Neural progenitor cell (in vitro differentiated cells): ENCODE measurements at regions not wholly inside any gene's neighbourhood (a gene's known extent, or its start where the extent isn't known, plus 50 kb on each side); places are given as distances from the start of the nearest gene placed in this dataset.

Experiments used
- DNase-seq: peaks from one replicate; pipeline ENCODE4 v3.0.0-alpha.2; 2016; ENCODE audit warnings: low spot score
- H2AFZ ChIP-seq: fragments of 200-600 bp; sonication (generic); replicated peaks from 2 replicates; pipeline ENCODE4 v1.6.1; 2016; ENCODE audit warnings: antibody characterized with exemption
- H3F3A ChIP-seq: fragments of 200-600 bp; sonication (generic); 2 replicates; pipeline ENCODE4 v1.6.1; 2016; ENCODE audit warnings: antibody characterized with exemption, low read depth
- H3K27ac ChIP-seq: fragments of 200-600 bp; sonication (generic); 2 replicates; pipeline ENCODE4 v1.5.1; 2016; ENCODE audit warnings: mild to moderate bottlenecking
- H3K27me3 ChIP-seq: fragments of 200-600 bp; sonication (generic); 2 replicates; pipeline ENCODE4 v1.6.1; 2016; ENCODE audit warnings: mild to moderate bottlenecking, moderate library complexity
- H3K36me3 ChIP-seq: fragments of 200-600 bp; sonication (generic); 2 replicates; pipeline ENCODE4 v1.5.1; 2016
- H3K4me1 ChIP-seq: fragments of 200-600 bp; sonication (generic); 2 replicates; pipeline ENCODE4 v1.6.1; 2016; ENCODE audit warnings: mixed run types
- H3K4me2 ChIP-seq: fragments of 200-600 bp; sonication (generic); 2 replicates; pipeline ENCODE4 v1.6.1; 2016
- H3K4me3 ChIP-seq: fragments of 200-600 bp; sonication (generic); 2 replicates; pipeline ENCODE4 v1.5.1; 2016
- H3K79me2 ChIP-seq: fragments of 200-600 bp; sonication (generic); 2 replicates; pipeline ENCODE4 v1.6.1; 2016; ENCODE audit warnings: low read depth
- H3K9ac ChIP-seq: fragments of 200-600 bp; sonication (generic); 2 replicates; pipeline ENCODE4 v1.6.1; 2016
- H3K9me3 ChIP-seq: fragments of 200-600 bp; sonication (generic); 2 replicates; pipeline ENCODE4 v1.5.1; 2016; ENCODE audit warnings: low read depth
- H4K20me1 ChIP-seq: fragments of 200-600 bp; sonication (generic); 2 replicates; pipeline ENCODE4 v1.6.1; 2016; ENCODE audit warnings: low read depth
- H3K27ac Mint-ChIP-seq: 3 replicates; pipeline ENCODE4 v1.8.0; 2021; ENCODE audit warnings: mixed read lengths
- H3K27me3 Mint-ChIP-seq: 2 replicates; pipeline ENCODE4 v1.8.0; 2022; ENCODE audit warnings: low read depth, mild to moderate bottlenecking, inconsistent platforms, moderate library complexity, mixed read lengths; ENCODE audit not compliant: insufficient read depth
- H3K36me3 Mint-ChIP-seq: 3 replicates; pipeline ENCODE4 v1.8.0; 2021; ENCODE audit warnings: mixed read lengths
- H3K4me1 Mint-ChIP-seq: 3 replicates; pipeline ENCODE4 v1.8.0; 2021; ENCODE audit warnings: mixed read lengths
- H3K4me3 Mint-ChIP-seq: 3 replicates; pipeline ENCODE4 v1.8.0; 2021; ENCODE audit warnings: mild to moderate bottlenecking, moderate library complexity, mixed read lengths
- H3K9me3 Mint-ChIP-seq: 3 replicates; pipeline ENCODE4 v1.8.0; 2020; ENCODE audit warnings: mixed read lengths
- EZH2 ChIP-seq: fragments of 200-600 bp; sonication (generic); IDR thresholded peaks from 2 replicates; pipeline ENCODE4 v1.6.1; 2017; ENCODE audit warnings: antibody characterized with exemption, mild to moderate bottlenecking, moderate library complexity
- EZH2phosphoT487 ChIP-seq: fragments of 200-600 bp; sonication (generic); IDR thresholded peaks from 2 replicates; pipeline ENCODE4 v1.6.1; 2017; ENCODE audit warnings: antibody characterized with exemption
- TF ChIP-seq, protein P1 (sequence below): fragments of 200-600 bp; sonication (generic); IDR thresholded peaks from 2 replicates; pipeline ENCODE4 v1.5.1; 2017; ENCODE audit warnings: antibody characterized with exemption, mild to moderate bottlenecking

DNA sequence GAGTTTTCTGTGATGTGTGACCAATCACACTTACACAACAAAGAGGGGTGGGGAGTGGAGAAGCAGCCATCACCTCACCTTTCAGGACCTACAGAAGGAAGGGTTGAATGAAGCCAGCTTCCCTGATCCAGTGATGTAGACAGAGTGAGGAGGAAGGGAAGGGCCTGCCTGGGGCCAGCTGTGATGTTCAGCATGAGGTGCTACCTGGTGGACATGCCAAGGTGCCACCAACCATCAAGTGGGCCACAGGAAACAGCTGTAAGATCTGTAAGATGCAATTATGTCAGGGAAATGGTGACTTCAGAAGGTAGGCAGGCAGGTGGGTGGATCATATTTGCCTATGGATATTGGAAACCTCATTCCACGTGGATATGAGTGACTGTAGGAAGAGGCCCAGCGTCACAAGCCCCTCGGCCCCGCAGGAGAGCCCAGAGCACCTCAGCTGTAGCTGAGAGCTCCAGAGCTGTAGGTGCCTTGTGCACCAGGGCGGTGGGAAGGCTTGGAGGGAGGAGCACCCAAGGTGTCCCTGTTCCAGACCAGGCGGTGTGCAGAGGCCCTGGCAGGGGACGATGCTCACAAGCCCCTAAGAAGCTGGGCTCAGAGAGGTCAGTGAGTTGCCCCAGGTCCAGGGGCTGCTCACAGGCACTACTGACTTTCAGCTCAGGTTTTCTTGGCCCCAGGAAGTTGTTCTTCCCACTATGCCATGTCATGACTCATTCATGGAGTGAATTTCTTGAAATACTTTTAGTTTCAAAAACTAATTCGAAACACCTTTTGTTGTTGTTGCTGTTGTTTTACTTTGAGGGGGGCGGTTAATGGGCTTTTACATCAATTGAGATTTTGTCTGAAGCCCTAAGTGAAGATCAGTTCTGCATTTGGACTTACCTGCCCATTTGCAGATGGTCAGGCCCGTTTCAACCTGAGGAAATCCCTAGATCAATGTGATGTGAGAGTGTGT, 94.2 kb upstream of the ALDH1A3 start:
- no peak overlapping the region for H3K27ac Mint-ChIP-seq
- no peak overlapping the region for H3K4me3 Mint-ChIP-seq
- Histone ChIP-seq H3F3A (no peaks in the 10 kb centered on the region), H3K4me1 (no peaks in the 10 kb centered on the region), H3K36me3 (no peaks in the 10 kb centered on the region), H3K4me3 (no peak overlapping the region), H4K20me1 (no peaks in the 10 kb centered on the region), H3K4me2 (no peak overlapping the region), H3K79me2 (no peaks in the 10 kb centered on the region), H3K9me3 (no peaks in the 10 kb centered on the region), H3K27ac (no peak overlapping the region), H3K9ac (no peak overlapping the region), H2AFZ (no peak overlapping the region), H3K27me3 (no peaks in the 10 kb centered on the region)
- H3K4me1 Mint-ChIP-seq: peaks cover 2% of the 10 kb centered on the region
- H3K36me3 Mint-ChIP-seq: no peaks in the 10 kb centered on the region
- peaks cover 5% of the 10 kb centered on the region for H3K27me3 Mint-ChIP-seq
- H3K9me3 Mint-ChIP-seq: no peaks in the 10 kb centered on the region
- TF ChIP-seq EZH2 (no peak), EZH2phosphoT487 (no peak)
- TF ChIP-seq, protein P1, sequence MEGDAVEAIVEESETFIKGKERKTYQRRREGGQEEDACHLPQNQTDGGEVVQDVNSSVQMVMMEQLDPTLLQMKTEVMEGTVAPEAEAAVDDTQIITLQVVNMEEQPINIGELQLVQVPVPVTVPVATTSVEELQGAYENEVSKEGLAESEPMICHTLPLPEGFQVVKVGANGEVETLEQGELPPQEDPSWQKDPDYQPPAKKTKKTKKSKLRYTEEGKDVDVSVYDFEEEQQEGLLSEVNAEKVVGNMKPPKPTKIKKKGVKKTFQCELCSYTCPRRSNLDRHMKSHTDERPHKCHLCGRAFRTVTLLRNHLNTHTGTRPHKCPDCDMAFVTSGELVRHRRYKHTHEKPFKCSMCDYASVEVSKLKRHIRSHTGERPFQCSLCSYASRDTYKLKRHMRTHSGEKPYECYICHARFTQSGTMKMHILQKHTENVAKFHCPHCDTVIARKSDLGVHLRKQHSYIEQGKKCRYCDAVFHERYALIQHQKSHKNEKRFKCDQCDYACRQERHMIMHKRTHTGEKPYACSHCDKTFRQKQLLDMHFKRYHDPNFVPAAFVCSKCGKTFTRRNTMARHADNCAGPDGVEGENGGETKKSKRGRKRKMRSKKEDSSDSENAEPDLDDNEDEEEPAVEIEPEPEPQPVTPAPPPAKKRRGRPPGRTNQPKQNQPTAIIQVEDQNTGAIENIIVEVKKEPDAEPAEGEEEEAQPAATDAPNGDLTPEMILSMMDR: no peak
- no peak for DNase-seq

- no peak for DNase-seq
- H3K27ac ChIP-seq: no peak overlapping the region
- H3F3A ChIP-seq: no peaks in the 10 kb centered on the region
Observed at GRCh38 chr15:100786139-100786531, 93.5 kb upstream of the ALDH1A3 start.

DNA sequence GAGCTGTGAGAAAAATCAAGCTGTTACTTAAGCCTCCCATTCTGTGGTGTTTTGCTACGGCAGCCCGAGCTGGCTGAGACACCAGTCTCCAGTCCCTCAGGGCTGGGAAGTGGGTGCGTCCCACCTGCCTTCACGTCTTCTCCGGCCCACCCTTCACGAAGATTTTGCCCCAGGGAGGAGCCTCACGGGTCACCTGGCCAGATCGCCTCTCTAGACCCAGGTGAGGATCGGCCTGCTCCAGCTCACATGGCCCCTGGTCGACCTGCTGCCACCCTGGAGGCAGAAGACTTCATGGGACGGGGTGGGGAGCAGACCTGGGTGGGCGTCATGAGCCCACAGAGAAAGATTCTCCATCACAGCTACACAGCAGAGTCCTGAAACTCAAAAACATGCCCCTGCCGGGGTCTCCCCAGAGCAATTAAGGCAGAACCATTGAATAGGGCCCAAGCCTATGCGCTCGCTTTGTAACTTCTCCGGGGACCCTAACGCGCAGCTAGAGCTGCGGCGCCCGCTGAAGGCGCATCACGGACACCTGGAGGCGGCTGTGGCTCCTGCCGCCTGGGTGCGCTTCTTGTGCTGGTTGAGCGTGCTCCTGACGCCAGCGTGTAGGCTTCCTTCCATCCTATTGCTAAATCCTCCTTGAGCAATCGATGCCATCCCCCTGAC, 92.6 kb upstream of the ALDH1A3 start:
- Mint-ChIP-seq H3K4me3 (no peak overlapping the region), H3K27me3 (peaks cover 5% of the 10 kb centered on the region), H3K9me3 (no peaks in the 10 kb centered on the region), H3K27ac (no peak overlapping the region), H3K4me1 (no peaks in the 10 kb centered on the region), H3K36me3 (no peaks in the 10 kb centered on the region)
- Histone ChIP-seq H3K36me3 (no peaks in the 10 kb centered on the region), H3K4me2 (no peak overlapping the region), H3F3A (no peaks in the 10 kb centered on the region), H3K27me3 (no peaks in the 10 kb centered on the region), H3K27ac (no peak overlapping the region), H3K4me3 (no peak overlapping the region), H2AFZ (no peak overlapping the region), H3K79me2 (no peaks in the 10 kb centered on the region), H4K20me1 (no peaks in the 10 kb centered on the region), H3K4me1 (no peaks in the 10 kb centered on the region), H3K9ac (no peak overlapping the region), H3K9me3 (no peaks in the 10 kb centered on the region)
- DNase-seq: no peak
- TF ChIP-seq EZH2 (no peak), EZH2phosphoT487 (no peak)
- TF ChIP-seq, protein P1: no peak

More at GRCh38 chr15:100786139-100786531, 93.5 kb upstream of the ALDH1A3 start:
- Mint-ChIP-seq H3K4me1 (peaks cover 2% of the 10 kb centered on the region), H3K9me3 (no peaks in the 10 kb centered on the region), H3K4me3 (no peak overlapping the region), H3K27me3 (peaks cover 5% of the 10 kb centered on the region), H3K36me3 (no peaks in the 10 kb centered on the region), H3K27ac (no peak overlapping the region)
- Histone ChIP-seq H3K36me3 (no peaks in the 10 kb centered on the region), H3K4me1 (no peaks in the 10 kb centered on the region), H3K9ac (no peak overlapping the region), H3K9me3 (no peaks in the 10 kb centered on the region), H2AFZ (no peak overlapping the region), H3K4me3 (no peak overlapping the region), H3K79me2 (no peaks in the 10 kb centered on the region), H3K27me3 (no peaks in the 10 kb centered on the region), H3K4me2 (no peak overlapping the region), H4K20me1 (no peaks in the 10 kb centered on the region)
- TF ChIP-seq, protein P1: no peak
- TF ChIP-seq EZH2phosphoT487: no peak
- no peak for TF ChIP-seq EZH2
